SU-DHL-6 (cell line): ENCODE measurements at regions not wholly inside any gene's neighbourhood (a gene's known extent, or its start where the extent isn't known, plus 50 kb on each side); places are given as distances from the start of the nearest gene placed in this dataset.
"Not testable (repeated sequence)": the region's sequence is repeated elsewhere in the genome, so short reads cannot be mapped to it uniquely, and the experiment has no call there.

Experiments used
- H2AFZ ChIP-seq: fragments of 200-600 bp; sonication (generic); 2 replicates; pipeline ENCODE4 v1.6.1; 2014; ENCODE audit warnings: low read depth, mild to moderate bottlenecking, moderate library complexity, mixed read lengths, antibody characterized with exemption, low read length; ENCODE audit not compliant: severe bottlenecking
- H3F3A ChIP-seq: fragments of 200-600 bp; shearing (Covaris generic); 2 replicates; pipeline ENCODE4 v1.6.0; 2016; ENCODE audit warnings: antibody characterized with exemption, mild to moderate bottlenecking; ENCODE audit not compliant: insufficient read depth
- H3K27ac ChIP-seq: fragments of 200-600 bp; sonication (generic); 2 replicates; pipeline ENCODE4 v1.5.1; 2016; ENCODE audit warnings: low read depth, mild to moderate bottlenecking, low read length, moderate library complexity, mixed read lengths
- H3K27me3 ChIP-seq: fragments of 200-600 bp; sonication (generic), shearing (Covaris generic); 2 replicates; pipeline ENCODE4 v1.6.0; 2014; ENCODE audit warnings: mild to moderate bottlenecking, low read length
- H3K36me3 ChIP-seq: fragments of 200-600 bp; sonication (generic); 2 replicates; pipeline ENCODE4 v1.6.1; 2014; ENCODE audit warnings: mild to moderate bottlenecking, low read length, mixed read lengths
- H3K4me2 ChIP-seq: fragments of 300-600, 200-600 bp; shearing (Covaris generic), sonication (generic); 2 replicates; pipeline ENCODE4 v1.6.0; 2014; ENCODE audit warnings: low read length, low read depth, mild to moderate bottlenecking; ENCODE audit not compliant: poor library complexity, severe bottlenecking
- H3K4me3 ChIP-seq: fragments of 200-600 bp; sonication (generic); 2 replicates; pipeline ENCODE4 v1.5.1; 2014; ENCODE audit warnings: antibody characterized with exemption, low read length, mild to moderate bottlenecking, mixed read lengths; ENCODE audit not compliant: insufficient read depth, poor library complexity, severe bottlenecking
- H3K79me2 ChIP-seq: fragments of 200-600 bp; sonication (generic); 2 replicates; pipeline ENCODE4 v1.6.1; 2014; ENCODE audit warnings: mild to moderate bottlenecking, low read length, moderate library complexity; ENCODE audit not compliant: insufficient read depth
- H3K9ac ChIP-seq: fragments of 200-600 bp; sonication (generic); 2 replicates; pipeline ENCODE4 v1.7.0; 2014; ENCODE audit warnings: mild to moderate bottlenecking, low read length
- H3K9me2 ChIP-seq: fragments of 200-600 bp; sonication (generic); replicated peaks from 2 replicates; pipeline ENCODE4 v1.6.1; 2014; ENCODE audit warnings: low read length; ENCODE audit not compliant: insufficient read depth
- H3K9me3 ChIP-seq: fragments of 200-600 bp; sonication (generic); 2 replicates; pipeline ENCODE4 v1.6.1; 2014; ENCODE audit warnings: low read length, mixed read lengths; ENCODE audit not compliant: insufficient read depth
- H4K20me1 ChIP-seq: fragments of 200-600 bp; sonication (generic); 2 replicates; pipeline ENCODE4 v1.6.1; 2014; ENCODE audit warnings: low read depth, mild to moderate bottlenecking, antibody characterized with exemption, low read length, moderate library complexity, mixed read lengths
- CTCF ChIP-seq: fragments of 200-600 bp; sonication (generic); IDR thresholded peaks from one replicate; pipeline ENCODE4 v1.5.1; 2017; ENCODE audit warnings: antibody characterized with exemption, mild to moderate bottlenecking, low read length, moderate library complexity; ENCODE audit not compliant: insufficient read depth, poor library complexity, severe bottlenecking
- EZH2phosphoT487 ChIP-seq: fragments of 200-600 bp; sonication (generic), shearing (Covaris generic); conservative IDR thresholded peaks from 2 replicates; pipeline ENCODE4 v1.6.1; 2018; ENCODE audit warnings: mild to moderate bottlenecking, antibody characterized with exemption, low read length, moderate library complexity, mixed read lengths

GRCh38 chr10:38209332-38209731, 115.2 kb downstream of the ZNF37A start:
- no peak overlapping the region for H2AFZ ChIP-seq
- TF ChIP-seq CTCF, result no peak
- no peak for TF ChIP-seq EZH2phosphoT487

DNA sequence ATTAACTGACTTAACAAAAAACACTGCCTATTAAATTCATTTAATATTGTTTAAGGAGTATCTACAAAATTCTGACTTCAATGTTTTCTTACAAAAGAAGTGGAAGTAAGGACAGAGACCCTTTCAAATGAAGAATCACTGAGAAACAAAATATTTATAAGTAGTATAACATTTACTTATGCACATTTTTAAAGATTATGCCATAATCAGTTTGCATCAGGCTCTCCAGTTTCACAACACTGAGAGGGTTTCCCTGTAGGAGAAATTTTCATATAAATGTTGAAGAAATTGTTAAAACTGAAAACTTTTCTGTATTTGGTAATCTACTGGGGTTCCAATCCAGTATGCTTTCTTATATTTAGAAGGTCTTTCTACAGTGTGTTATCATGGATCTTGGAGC, 115.6 kb downstream of the ZNF37A start:
- H3K9me3 ChIP-seq, H3F3A ChIP-seq, H3K27ac ChIP-seq, H2AFZ ChIP-seq, H4K20me1 ChIP-seq, H3K4me3 ChIP-seq, H3K27me3 ChIP-seq, H3K9ac ChIP-seq, H3K9me2 ChIP-seq, H3K79me2 ChIP-seq, H3K36me3 ChIP-seq, H3K4me2 ChIP-seq: not testable (repeated sequence)

More at GRCh38 chr10:38209332-38209731, 115.2 kb downstream of the ZNF37A start:
- no peaks in the 10 kb centered on the region for H4K20me1 ChIP-seq
- no peak overlapping the region for H3K4me2 ChIP-seq
- no peak overlapping the region for H3K9ac ChIP-seq
- no peaks in the 10 kb centered on the region for H3K27me3 ChIP-seq
- H3K9me3 ChIP-seq, result no peaks in the 10 kb centered on the region
- H3K4me3 ChIP-seq, result no peak overlapping the region
- no peaks in the 10 kb centered on the region for H3F3A ChIP-seq
- no peaks in the 10 kb centered on the region for H3K9me2 ChIP-seq
- no peaks in the 10 kb centered on the region for H3K79me2 ChIP-seq
- no peaks in the 10 kb centered on the region for H3K36me3 ChIP-seq
- H3K27ac ChIP-seq, result no peak overlapping the region

DNA sequence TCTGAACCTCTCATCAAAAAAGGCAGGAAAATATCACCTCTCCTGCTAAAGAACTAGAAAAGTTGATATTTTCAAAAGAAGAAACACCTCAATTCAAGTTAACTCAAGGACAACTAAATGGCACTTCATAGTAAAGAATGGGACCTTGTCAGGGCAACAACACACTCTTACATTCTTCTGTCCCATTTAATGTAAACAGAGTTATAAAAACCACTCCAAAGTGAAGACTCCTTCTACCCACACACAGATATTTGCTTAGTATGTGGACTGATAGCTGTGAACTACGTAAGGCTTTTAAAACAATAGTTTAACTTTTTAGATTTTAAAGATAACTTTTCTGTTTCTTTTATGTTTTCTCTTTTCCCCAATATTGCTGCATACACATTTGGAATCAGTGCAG, 118.3 kb downstream of the ZNF37A start:
- no peaks in the 10 kb centered on the region for H3K36me3 ChIP-seq
- H3K4me3 ChIP-seq, result no peak overlapping the region
- H3K9ac ChIP-seq, result no peak overlapping the region
- no peaks in the 10 kb centered on the region for H4K20me1 ChIP-seq
- no peak overlapping the region for H3K27ac ChIP-seq
- H3K79me2 ChIP-seq, result no peaks in the 10 kb centered on the region
- TF ChIP-seq CTCF (no peak), EZH2phosphoT487 (no peak)
- H3K4me2 ChIP-seq, result no peak overlapping the region
- H3K27me3 ChIP-seq, result no peaks in the 10 kb centered on the region
- no peak overlapping the region for H2AFZ ChIP-seq
- H3F3A ChIP-seq, result no peaks in the 10 kb centered on the region
- no peaks in the 10 kb centered on the region for H3K9me3 ChIP-seq
- H3K9me2 ChIP-seq, result no peaks in the 10 kb centered on the region

- Histone ChIP-seq H2AFZ (no peak overlapping the region), H3K36me3 (no peaks in the 10 kb centered on the region), H3K9ac (no peak overlapping the region), H3K79me2 (no peaks in the 10 kb centered on the region), H3K9me3 (no peaks in the 10 kb centered on the region), H4K20me1 (no peaks in the 10 kb centered on the region), H3K4me2 (no peak overlapping the region), H3K9me2 (no peaks in the 10 kb centered on the region), H3K27me3 (no peaks in the 10 kb centered on the region), H3K27ac (no peak overlapping the region), H3F3A (no peaks in the 10 kb centered on the region), H3K4me3 (no peak overlapping the region)
- TF ChIP-seq EZH2phosphoT487 (no peak), CTCF (no peak)
Observed at GRCh38 chr10:38226385-38226784, 132.2 kb downstream of the ZNF37A start.
